ENCODE measurements at regions not wholly inside any gene's neighbourhood (a gene's known extent, or its start where the extent isn't known, plus 50 kb on each side); places are given as distances from the start of the nearest gene placed in this dataset.

- no peak for TF ChIP-seq CTCF (IDR thresholded peaks at IDR 0.05; ENCODE audit: borderline replicate concordance, extremely low read depth, low read length, poor library complexity, severe bottlenecking)
- TF ChIP-seq EZH2 (IDR thresholded peaks at IDR 0.05; ENCODE audit: borderline replicate concordance, low read depth, low read length, severe bottlenecking): no peak
Measured at GRCh38 chr6:21508753-21509152, 84.8 kb upstream of the SOX4 start.

Measured in DND-41 (cell line).